Vagina (tissue), 2 donors: ENCODE measurements at regions not wholly inside any gene's neighbourhood (a gene's known extent, or its start where the extent isn't known, plus 50 kb on each side); places are given as distances from the start of the nearest gene placed in this dataset.
"Not testable (repeated sequence)": the region's sequence is repeated elsewhere in the genome, so short reads cannot be mapped to it uniquely, and the experiment has no call there.

Source experiments
- DNase-seq, 2 donors: peaks; one replicate each; pipeline ENCODE4 v3.0.0-alpha.2; 2017; ENCODE audit errors: extremely low spot score in 2 of 2
- H3K27ac ChIP-seq: fragments of 200-600 bp; sonication (generic); one replicate; pipeline ENCODE4 v1.5.1; 2019
- H3K27me3 ChIP-seq: fragments of 200-600 bp; sonication (generic); one replicate; pipeline ENCODE4 v1.5.1; 2019
- H3K36me3 ChIP-seq, 2 donors: fragments of 200-600 bp; sonication (generic); one replicate each; pipeline ENCODE4 v1.5.1; 2017 to 2019
- H3K4me1 ChIP-seq: fragments of 200-600 bp; sonication (generic); one replicate; pipeline ENCODE4 v1.5.1; 2019
- H3K4me3 ChIP-seq, 2 donors: fragments of 200-600 bp; sonication (generic); 1 replicate in 1 of 2; 2 replicates in 1 of 2; pipeline ENCODE4 v1.5.1; 2016 to 2019
- H3K9me3 ChIP-seq: fragments of 200-600 bp; sonication (generic); one replicate; pipeline ENCODE4 v1.5.1; 2019
- POLR2A ChIP-seq, 2 donors: fragments of 450-650 bp; IDR thresholded peaks; one replicate each; pipeline ENCODE4 v1.6.1; 2017; ENCODE audit warnings: antibody characterized with exemption in 2 of 2, mild to moderate bottlenecking in 2 of 2, moderate library complexity in 2 of 2
- POLR2AphosphoS5 ChIP-seq, 2 donors: sonication (generic); formaldehyde crosslinking; IDR thresholded peaks; one replicate each; pipeline ENCODE4 v1.9.0; 2017; ENCODE audit warnings: antibody characterized with exemption in 2 of 2, mild to moderate bottlenecking in 2 of 2, low read depth in 1 of 2; ENCODE audit not compliant: insufficient read depth in 1 of 2
- intact Hi-C: fragments of 100-400 bp; cut with DNase I; formaldehyde crosslinking; loops from one replicate; pipeline ENCODE4 v1.15.1; 2023
- TF ChIP-seq, protein P1 (sequence below), 3 experiments: fragments of 450-650 bp in 2 of 3; fragments of 200-600 bp in 1 of 3; sonication (generic) in 1 of 3; IDR thresholded peaks; one replicate each; pipeline ENCODE4 v1.5.1; 2017 to 2019; ENCODE audit warnings: antibody characterized with exemption in 3 of 3, mild to moderate bottlenecking in 2 of 3, moderate library complexity in 2 of 3

DNA sequence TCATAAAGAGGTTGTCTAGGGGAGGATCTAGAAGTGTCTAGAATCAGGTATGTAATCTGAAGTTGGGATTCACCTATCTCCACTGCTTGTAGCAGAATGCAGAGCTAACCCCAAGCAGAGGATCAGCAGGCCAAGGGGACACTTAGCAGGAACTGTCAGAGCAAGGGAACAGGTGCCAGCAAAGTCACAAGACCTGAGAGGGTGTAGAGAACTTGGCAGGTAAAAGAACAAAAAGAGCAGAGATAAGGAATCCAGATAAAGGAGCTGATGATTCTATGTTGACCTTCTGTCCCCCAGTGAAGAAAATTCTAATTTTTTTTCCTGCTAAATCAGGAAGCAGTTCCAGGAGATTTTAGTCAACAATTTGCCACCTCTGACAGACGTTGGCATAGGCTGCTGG is 91.4 kb upstream of the CCDC71L start:
- Histone ChIP-seq H3K27ac (no peak overlapping the region), H3K4me1 (no peaks in the 10 kb centered on the region), H3K27me3 (no peaks in the 10 kb centered on the region), H3K4me3 (no peak overlapping the region), H3K9me3 (no peaks in the 10 kb centered on the region), H3K36me3 (no peaks in the 10 kb centered on the region)
- intact Hi-C loops = no loop called here
- no peak for DNase-seq
- TF ChIP-seq, protein P1, sequence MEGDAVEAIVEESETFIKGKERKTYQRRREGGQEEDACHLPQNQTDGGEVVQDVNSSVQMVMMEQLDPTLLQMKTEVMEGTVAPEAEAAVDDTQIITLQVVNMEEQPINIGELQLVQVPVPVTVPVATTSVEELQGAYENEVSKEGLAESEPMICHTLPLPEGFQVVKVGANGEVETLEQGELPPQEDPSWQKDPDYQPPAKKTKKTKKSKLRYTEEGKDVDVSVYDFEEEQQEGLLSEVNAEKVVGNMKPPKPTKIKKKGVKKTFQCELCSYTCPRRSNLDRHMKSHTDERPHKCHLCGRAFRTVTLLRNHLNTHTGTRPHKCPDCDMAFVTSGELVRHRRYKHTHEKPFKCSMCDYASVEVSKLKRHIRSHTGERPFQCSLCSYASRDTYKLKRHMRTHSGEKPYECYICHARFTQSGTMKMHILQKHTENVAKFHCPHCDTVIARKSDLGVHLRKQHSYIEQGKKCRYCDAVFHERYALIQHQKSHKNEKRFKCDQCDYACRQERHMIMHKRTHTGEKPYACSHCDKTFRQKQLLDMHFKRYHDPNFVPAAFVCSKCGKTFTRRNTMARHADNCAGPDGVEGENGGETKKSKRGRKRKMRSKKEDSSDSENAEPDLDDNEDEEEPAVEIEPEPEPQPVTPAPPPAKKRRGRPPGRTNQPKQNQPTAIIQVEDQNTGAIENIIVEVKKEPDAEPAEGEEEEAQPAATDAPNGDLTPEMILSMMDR (IDR thresholded peaks at IDR 0.05) = no peak
- no peak for TF ChIP-seq POLR2A (IDR thresholded peaks at IDR 0.05)
- no peak for TF ChIP-seq POLR2AphosphoS5 (IDR thresholded peaks at IDR 0.05; ENCODE audit: insufficient read depth in 1 of 2, low read depth in 1 of 2)

DNA sequence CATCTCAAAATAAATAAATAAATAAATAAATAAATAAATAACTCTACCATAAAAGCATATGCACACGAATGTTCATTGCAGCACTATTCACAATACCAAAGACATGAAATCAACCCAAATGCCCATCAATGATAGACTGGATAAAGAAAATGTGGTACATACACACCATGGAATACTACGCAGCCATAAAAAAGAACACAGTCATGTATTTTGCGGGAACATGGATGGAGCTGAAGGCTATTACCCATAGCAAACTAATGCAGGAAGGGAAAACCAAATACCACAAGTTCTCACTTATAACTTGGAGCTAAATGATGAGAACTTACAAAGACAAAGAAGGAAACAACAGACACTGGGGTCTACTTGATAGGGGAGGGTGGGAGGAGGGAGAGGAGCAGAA is 94.1 kb upstream of the CCDC71L start:
- H3K4me3 ChIP-seq, H3K36me3 ChIP-seq, intact Hi-C loops, DNase-seq, H3K9me3 ChIP-seq, H3K4me1 ChIP-seq, H3K27ac ChIP-seq, H3K27me3 ChIP-seq: not testable (repeated sequence)

DNA sequence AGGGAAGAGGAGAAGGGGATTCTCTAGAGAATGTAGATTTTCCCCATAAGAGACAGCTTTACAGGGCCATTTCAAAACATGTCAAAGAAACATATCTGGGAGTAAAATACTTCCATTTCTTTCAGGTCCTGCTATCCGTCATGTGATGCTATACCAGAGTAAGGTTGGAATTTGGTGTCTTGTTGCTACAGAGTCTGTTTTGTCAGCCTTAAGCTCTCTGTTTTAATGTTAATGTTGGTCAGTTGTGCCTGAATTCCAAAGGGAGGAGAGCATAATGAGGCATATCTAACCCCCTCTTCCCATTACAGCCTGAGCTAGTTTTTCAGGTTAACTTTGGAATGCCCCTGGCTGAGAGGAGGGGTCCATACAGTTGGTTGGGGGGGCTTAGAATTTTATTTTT is 94.7 kb upstream of the CCDC71L start:
- no peak for DNase-seq
- TF ChIP-seq, protein P1 (IDR thresholded peaks at IDR 0.05) = no peak
- TF ChIP-seq POLR2AphosphoS5 (IDR thresholded peaks at IDR 0.05; ENCODE audit: insufficient read depth in 1 of 2, low read depth in 1 of 2) = no peak
- no peak for TF ChIP-seq POLR2A (IDR thresholded peaks at IDR 0.05)
- Histone ChIP-seq H3K27me3 (no peaks in the 10 kb centered on the region), H3K27ac (no peak overlapping the region), H3K36me3 (no peaks in the 10 kb centered on the region), H3K9me3 (no peaks in the 10 kb centered on the region), H3K4me1 (no peaks in the 10 kb centered on the region), H3K4me3 (no peak overlapping the region)
- intact Hi-C loops = no loop called here

DNA sequence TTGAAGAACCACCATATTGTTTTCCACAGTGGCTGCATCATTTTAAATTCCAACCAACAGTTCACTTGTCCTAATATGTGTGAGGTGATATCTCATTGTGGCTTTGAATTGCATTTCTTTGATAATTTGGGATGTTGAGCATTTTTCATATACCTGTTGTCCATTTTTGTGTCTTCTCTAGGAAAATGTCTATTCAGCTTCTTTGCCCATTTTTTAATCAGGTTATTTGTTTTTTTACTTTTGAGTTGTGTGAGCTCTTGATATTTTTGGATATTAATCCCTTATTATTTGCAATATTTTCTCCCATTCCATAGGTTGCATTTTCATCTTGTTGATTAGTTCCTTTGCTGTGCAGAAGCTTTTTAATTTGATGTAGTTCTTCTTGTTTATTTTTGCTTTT is 95.1 kb upstream of the CCDC71L start:
- Histone ChIP-seq H3K27ac (no peak overlapping the region), H3K4me1 (no peaks in the 10 kb centered on the region), H3K27me3 (no peaks in the 10 kb centered on the region), H3K9me3 (no peaks in the 10 kb centered on the region), H3K4me3 (no peak overlapping the region), H3K36me3 (no peaks in the 10 kb centered on the region)
- intact Hi-C loops = no loop called here
- TF ChIP-seq, protein P1 (IDR thresholded peaks at IDR 0.05) = no peak
- TF ChIP-seq POLR2A (IDR thresholded peaks at IDR 0.05) (no peak), POLR2AphosphoS5 (IDR thresholded peaks at IDR 0.05; ENCODE audit: insufficient read depth in 1 of 2, low read depth in 1 of 2) (no peak)
- DNase-seq = no peak

DNA sequence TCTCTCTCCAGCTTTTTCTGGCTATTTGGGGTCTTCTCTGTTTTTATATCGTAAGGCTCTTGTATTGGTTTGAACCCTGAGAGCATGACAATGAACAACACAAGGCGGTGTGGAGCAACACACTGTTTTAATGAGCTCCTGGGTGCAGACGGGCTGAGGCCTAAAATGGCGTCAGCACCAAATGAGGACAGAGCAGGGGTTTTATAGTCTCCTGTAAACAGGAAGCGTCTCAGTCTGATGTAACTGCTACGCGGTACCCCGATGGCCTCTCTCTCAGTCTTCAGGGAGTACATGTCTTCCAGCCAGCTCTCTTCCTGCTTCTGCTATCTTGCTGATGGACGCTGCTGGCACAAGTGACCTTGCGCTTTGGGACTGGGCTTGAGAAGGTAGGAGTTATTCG is 95.9 kb upstream of the CCDC71L start:
- Histone ChIP-seq H3K27ac (no peak overlapping the region), H3K4me3 (no peak overlapping the region), H3K9me3 (no peaks in the 10 kb centered on the region), H3K36me3 (no peaks in the 10 kb centered on the region), H3K4me1 (no peaks in the 10 kb centered on the region), H3K27me3 (no peaks in the 10 kb centered on the region)
- TF ChIP-seq POLR2AphosphoS5 (IDR thresholded peaks at IDR 0.05; ENCODE audit: insufficient read depth in 1 of 2, low read depth in 1 of 2) (no peak), POLR2A (IDR thresholded peaks at IDR 0.05) (no peak)
- TF ChIP-seq, protein P1 (IDR thresholded peaks at IDR 0.05) = no peak
- DNase-seq = no peak
- intact Hi-C loops = no loop called here

DNA sequence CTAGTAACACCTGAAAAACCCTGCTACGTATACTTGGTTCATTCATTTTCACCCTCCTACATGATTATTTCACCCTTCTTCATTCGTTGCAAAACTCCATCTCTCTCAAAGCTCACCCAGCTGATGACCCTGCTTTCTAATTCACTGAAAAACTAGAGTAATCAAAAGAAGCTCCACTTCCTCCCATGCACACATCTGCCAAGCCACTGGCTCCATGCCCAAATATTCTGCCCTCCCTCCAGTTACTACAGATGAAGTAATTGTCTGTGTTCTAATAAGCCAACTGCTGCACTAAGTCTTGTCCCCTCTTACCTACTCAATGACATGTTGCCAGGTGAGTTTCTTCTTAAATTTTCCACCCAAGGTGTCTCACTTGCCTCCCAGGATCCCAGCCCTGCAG is 96.9 kb upstream of the CCDC71L start:
- DNase-seq = no peak
- TF ChIP-seq, protein P1 (IDR thresholded peaks at IDR 0.05) = no peak
- TF ChIP-seq POLR2AphosphoS5 (IDR thresholded peaks at IDR 0.05; ENCODE audit: insufficient read depth in 1 of 2, low read depth in 1 of 2) (no peak), POLR2A (IDR thresholded peaks at IDR 0.05) (no peak)
- no peaks in the 10 kb centered on the region for H3K9me3 ChIP-seq
- no peak overlapping the region for H3K4me3 ChIP-seq
- no peaks in the 10 kb centered on the region for H3K4me1 ChIP-seq
- intact Hi-C loops = no loop called here
- H3K27me3 ChIP-seq = no peaks in the 10 kb centered on the region
- no peaks in the 10 kb centered on the region for H3K36me3 ChIP-seq
- no peak overlapping the region for H3K27ac ChIP-seq

DNA sequence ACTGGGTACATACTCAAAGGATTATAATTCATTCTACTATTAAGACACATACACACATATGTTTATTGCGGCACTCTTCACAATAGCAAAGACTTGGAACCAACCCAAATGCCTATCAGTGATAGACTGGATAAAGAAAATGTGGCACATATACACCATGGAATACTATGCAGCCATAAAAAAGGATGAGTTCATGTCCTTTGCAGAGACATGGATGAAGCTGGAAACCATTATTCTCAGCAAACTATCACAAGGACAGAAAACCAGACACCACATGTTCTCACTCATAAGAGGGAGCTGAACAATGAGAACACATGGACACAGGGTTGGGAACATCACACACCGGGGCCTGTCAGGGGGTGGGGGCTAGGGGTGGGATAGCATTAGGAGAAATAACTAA is 101.9 kb upstream of the CCDC71L start:
- H3K4me3 ChIP-seq, intact Hi-C loops, H3K9me3 ChIP-seq, H3K36me3 ChIP-seq, H3K4me1 ChIP-seq, H3K27me3 ChIP-seq, DNase-seq, H3K27ac ChIP-seq: not testable (repeated sequence)
